HG03064 (cell line): ENCODE measurements at regions not wholly inside any gene's neighbourhood (a gene's known extent, or its start where the extent isn't known, plus 50 kb on each side); places are given as distances from the start of the nearest gene placed in this dataset.
"Not testable (repeated sequence)": the region's sequence is repeated elsewhere in the genome, so short reads cannot be mapped to it uniquely, and the experiment has no call there.

Experiments used
- ATAC-seq: cut with Tn5 transposase; IDR thresholded peaks from one replicate; pipeline ENCODE4 v1.9.1; 2021; ENCODE audit warnings: low read depth; ENCODE audit not compliant: unreplicated experiment

DNA sequence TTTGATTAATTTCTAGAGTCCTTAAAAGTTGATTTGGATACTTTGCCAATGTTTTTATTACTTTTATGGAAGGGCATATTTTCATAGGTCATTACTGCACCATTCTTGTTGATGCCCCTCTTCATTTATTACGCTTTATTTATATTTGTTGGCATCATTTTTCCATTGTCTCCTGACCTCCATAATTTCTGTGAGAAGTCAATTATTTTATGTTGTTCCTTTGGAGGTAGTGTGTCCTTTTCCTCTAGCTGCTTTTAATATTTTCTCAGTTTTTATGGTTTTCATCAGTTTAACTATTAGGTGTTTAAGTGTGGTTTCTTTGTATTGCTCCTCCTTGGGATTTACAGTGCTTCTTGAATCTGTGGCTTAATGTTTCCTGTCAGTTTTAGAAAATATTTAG, 134.9 kb downstream of the SAMD9 start:
- ATAC-seq: no peak

DNA sequence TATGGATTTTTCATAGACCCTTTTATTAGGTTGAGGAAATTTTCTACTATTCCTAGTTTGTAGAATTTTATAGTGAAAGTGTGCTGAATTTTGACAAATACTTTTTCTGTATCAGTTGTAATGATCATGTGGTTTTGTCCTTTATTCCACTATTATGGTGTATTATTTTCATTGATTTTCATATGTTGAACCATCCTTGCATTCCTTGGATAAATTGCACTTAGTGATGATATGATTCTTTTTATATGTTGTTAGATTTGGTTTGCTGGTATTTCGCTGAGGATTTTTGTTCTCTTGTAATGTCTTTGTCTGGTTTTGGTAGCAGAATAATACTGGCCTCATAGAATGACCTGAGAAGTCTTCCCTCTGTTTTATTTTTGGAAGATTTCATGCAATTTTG, 140.6 kb upstream of the CDK6 start:
- ATAC-seq: no peak

DNA sequence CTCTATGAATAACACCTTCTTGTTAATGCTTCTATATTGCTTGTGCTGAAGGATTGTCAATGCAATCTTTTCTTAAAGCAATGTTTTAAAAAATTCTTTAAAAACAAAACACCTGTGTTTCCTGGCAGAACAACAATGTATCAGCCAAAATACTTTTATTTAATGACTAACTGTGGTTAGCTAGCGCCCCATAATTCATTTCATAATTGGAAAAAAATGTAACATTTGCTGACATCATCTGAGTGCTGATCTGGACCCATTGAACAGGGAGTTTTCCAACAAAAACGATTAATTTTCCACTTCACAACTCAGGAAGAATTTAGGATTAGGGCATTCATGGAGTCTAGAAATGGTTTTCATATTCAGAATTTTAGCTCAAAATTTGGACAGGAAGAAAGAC, 137.6 kb upstream of the CDK6 start:
- ATAC-seq: no peak

DNA sequence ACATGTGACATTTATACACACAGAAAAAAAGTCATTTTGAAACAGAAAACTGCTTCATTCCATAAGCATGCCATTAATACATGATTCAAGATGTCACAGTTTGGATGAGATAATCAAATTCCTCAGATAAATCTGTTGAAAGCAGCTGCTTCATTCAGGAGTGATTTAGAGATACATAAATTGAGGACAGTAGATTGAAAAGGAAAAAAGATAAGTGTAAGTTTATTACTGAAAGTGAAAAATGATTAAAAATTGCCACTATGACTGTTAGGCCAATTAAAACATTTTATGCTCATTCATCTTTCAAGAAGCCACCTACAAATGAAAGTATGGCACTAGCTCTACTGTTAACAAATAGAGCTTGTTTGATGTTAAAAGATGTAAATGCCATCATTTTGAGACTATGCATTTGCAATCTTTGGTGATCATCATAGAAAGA, 136.9 kb upstream of the CDK6 start:
- no peak for ATAC-seq

DNA sequence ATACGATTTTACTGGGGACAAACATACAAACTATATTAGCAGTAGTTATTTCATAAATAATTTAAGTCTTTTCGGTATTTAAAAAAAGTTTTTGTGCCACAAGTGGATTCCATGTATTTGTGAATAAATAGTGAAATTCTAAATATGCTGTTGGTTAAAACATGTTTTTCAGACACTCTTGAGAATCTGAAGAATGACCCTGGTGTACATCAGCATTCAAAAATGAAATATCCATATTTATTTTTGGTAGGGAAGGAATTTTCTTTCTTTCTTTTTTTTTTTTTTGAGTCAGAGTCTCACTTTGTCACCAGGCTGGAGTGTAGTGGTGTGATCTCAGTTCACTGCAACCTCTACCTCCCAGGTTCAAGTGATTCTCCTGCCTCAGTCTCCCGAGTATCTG, 136.1 kb upstream of the CDK6 start:
- no peak for ATAC-seq

DNA sequence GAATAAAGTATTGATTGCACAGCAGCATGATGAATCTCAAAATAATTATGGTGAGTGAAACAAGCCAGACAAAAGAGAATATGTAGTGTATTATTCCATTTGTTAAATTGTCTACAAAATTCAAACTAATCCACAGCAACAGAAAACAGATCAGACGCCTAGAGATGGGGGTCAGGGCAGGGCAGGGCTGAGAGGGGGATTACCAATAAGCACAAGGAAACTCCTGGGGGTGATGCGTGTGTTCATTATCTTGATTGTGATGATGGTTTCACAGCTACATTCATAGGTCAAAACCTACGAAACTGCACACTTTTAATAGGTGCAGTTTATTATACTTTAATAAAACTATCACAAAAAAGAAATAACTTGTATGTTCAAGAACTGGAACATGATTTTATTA, 132.7 kb upstream of the CDK6 start:
- ATAC-seq: no peak

DNA sequence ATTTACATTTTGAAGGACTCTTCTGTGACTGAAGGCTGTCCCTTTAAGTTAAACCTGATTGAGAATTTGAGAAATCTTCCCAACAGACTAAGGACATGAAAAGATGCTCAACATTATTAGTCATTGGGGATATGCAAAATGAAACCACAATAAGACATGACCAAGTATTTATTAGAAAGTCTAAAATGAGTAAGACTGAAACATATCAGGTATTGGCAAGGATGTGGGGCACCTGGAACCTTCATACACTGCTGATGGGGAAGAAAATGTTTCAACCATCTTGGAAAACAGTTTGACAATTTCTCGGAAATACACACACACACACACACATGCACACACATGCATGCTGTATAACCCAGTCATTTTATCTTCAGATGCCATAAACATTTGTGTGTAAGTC, 132.1 kb upstream of the CDK6 start:
- no peak for ATAC-seq

DNA sequence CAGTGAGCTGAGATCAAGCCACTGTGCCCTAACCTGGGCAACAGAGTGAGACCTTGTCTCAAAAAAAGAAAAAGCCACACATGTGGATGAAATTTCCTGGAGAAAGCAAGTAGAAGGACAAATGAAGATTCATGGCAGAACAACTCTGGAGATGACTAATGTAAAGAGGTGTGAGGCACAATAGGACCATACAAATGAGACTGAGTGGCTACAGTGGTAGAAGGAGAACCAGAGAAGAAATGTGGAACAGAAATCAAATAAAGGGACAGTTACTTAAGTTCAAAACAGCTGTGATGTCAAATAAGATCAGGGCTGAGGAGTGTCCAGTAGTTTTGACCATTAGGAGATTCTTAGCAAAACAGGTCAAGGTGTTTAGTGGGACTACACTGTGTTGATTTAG, 130.9 kb upstream of the CDK6 start:
- ATAC-seq: no peak

DNA sequence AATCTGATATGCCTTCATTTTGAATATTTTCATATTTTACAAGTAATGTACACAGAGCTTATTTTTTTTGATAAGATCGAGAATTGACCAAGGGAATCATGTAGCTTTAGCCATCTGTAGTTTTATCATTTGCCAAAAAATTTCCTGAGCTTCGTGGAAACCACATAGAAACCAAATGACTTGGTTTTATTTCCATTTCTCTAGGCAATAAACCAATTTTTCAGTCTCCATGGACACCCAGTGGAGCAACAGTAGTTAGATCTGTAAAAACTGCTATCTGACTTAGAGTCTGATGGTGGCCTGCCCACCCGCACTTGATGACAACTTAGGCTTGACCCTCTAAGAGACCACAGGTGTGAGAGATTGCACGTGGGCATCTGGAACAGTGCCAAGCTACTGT, 127.8 kb upstream of the CDK6 start:
- no peak for ATAC-seq

DNA sequence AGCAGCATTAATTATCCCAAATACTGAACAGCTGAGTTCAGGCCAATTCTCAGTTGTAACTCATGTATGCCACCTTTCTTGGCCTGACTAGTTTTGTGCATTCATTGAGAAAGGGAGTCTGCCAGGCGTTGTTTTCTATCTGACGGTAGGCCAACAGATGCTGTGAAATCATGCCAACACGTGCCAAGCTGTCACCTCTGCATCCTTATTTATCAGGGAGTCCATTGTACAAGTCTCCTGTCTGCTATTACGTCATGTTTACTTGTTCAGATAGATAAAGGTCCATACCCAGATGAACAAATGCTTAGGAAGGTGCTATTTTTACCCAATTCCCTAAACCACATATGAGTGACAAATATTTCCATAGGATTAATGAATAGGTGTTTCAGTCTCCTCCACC, 127.2 kb upstream of the CDK6 start:
- ATAC-seq: no peak

DNA sequence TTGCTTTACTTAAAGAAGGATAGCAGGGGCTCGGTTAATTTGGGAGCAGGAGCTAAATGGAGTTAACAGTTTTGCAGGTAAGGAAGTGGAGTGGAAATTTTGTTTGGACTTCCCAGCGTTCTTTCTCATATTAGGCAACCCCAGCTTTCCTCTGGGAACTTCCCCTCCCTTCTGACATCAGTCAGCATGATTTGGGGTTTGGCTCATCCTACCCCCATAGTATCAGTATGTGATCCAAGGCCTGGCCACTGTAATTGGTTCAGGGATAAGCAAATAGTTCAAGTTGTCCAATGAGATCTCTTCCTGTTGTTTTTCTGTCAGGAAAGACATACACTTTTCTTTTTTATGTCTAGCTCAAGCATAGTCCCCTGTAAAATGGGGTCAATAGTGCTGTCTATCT, 125.6 kb upstream of the CDK6 start:
- no peak for ATAC-seq

DNA sequence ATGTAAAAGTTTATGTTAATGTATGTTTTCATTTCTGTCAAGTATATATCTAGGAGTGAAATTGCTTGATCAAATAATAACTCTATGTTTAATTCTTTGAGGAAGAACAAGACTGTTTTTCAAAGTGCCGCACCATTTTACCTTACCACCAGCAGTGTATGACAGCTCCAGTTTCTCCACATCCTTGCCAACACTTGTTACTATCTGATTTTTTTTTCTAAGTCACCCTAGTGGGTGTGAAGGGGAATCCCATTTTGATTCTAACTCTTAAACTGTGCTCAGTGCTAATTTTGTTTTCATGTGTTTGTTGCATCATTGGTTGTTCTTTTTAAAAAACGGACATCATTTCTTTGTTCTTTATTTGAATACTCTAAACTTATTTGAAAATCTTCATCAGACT, 120.2 kb upstream of the CDK6 start:
- no peak for ATAC-seq

DNA sequence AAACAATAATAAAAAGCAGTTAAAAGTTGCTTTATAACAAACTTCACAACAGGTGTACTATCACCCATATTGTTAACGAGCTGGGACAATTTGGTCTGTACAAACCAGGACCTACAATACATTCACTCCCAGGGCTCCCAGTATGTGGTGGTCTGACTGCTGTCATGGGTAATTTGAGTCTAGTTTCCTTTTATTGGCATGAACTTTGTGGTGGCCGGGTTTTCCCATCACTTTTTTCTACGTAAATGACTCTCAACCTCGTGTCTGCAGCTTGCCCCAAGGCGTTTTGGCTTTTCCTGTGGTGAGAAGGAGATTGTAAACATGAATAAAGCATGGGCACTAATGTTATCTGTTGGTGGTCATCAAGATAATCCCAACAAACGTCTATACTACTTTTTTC, 118.7 kb upstream of the CDK6 start:
- no peak for ATAC-seq

DNA sequence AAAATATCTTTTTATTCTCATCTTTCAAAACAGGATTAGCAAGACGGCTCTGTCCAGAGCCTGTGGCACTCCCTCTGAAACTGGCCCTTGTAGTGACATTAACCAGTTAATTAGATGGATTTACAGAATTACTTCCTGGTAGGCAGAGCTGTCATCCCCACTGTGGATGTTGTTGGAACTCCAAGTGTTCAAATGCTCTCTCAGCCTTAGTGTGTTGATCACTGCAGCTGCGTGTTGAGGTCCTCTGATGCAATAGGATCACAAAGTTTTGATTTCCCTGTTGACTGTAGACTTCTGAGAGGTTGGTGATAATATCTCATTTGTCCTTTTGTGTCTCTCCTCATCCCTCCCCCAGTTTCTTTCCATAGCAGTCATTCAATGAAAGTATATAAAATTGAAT, 117.3 kb upstream of the CDK6 start:
- ATAC-seq: no peak

DNA sequence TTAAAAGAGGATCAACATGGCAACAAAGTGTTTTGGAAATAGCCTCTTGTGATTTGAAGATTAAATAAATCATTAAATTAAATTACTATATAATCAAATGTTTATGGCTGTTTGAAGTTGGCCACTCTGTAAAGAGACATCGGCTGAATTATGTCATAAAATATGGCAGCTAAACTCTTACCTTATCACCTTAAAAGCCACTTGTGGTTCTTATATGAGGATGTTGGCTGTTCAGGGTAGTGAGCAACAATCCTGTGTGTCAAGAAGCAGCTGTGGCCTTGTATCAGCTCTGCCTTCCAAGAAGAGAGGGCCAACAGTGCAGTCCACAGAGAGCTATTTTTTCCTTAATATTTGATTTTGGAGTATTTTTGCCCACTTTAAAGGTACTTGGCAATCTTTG, 113.4 kb upstream of the CDK6 start:
- no peak for ATAC-seq

DNA sequence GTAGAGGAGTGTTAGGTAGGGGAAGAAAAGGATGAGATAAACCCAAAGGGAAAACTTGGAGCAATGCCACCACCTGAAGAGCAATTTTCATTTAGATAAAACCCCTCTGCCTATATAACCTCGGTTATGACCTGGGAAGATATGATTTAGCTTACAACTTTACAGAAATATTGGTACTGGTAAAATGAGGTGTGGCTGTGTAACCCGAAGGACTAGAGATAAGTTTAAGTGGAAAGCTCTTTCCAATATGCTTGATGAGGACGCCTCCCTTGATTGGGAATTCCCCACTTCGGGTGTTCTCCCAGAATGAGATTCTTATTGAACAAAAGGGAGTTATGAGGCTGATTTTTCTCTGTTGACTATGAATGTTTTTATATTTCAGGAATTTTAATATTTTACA, 109.5 kb upstream of the CDK6 start:
- no peak for ATAC-seq

DNA sequence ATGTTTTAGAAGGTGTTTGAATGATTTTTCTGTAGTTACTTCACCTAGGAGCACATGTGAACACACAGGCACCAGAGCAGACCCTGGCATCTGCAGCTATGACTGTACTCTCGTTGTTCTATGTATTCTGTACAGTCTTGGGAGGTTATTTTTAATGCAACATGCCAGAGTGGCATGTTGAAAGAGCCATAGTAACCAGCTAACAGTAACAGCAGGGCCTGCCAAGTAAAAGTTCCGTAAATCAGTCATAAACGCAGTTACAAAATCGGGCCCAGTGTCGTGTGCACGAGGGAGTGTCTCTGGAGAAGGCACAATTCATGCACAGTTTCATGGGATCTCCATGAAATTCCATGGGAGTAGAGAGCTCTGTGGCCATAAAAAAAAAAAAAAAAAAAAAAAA, 108.3 kb upstream of the CDK6 start:
- no peak for ATAC-seq

DNA sequence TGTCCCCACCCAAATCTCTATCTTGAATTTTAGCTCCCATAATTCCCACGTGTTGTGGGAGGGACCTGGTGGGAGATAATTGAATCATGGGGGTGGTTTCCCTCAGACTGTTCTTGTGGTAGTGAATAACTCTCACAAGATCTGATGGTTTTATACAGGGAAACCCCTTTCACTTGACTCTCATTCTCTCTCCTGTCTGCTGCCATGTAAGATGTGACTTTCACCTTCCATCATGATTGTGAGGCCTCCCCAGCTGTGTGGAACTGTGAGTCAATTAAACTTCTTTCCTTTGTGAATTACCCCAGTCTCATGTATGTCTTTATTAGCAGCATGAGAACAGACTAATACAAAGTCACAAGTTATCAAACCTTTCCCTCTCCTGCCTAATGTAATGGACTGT, 106.3 kb upstream of the CDK6 start:
- ATAC-seq: not testable (repeated sequence)

DNA sequence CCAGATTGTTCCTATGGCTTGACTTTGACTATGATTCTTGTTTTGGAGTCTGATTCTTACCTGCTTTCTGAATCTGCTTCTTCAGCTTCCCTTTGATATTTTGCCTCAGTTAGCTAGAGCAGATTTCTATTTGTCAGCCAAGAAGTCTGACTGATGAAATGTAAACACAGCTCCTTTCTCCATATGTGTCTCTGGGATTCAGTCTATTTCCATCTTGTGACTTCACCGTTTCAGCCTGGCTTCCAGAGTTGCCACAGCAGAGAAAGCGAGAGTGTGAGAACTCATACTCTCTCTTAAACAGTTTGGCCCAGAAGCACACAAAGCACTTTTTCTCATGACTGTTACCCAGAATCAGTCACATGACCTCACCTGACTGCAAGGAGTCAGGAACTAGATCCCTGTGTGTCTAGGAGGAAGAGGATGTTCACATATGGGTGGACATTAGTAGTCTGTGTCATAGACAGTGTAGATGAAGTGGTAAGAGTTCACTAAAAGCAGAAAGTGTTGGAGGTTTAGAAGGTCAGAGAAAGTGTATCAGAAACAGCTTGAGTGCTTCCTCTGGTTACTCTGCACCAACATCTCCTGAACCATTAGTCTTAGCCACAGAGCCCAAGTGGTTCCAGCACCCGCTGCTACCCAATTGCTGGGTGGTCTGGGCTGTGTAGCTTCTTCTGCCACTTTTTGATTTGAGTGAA, 103.4 kb upstream of the CDK6 start:
- no peak for ATAC-seq

DNA sequence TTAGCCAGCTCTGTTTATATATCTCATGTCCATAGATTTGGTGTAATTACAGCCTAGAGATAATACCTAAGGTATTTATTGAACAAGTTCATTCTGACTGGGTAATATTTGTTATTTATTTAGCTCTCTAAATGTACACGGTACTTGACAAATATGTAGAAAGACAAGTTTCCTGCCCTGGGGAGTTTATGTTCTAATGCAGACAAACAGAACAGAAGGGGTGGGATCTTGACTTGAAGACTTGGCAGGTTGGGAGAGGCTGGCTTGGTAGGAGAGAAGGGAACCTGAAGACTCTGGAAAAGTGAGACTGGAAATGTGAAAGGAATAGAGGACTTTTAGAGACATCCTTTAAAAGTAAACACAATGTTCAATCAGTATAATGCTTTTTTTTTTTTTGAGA, 97.7 kb upstream of the CDK6 start:
- no peak for ATAC-seq

DNA sequence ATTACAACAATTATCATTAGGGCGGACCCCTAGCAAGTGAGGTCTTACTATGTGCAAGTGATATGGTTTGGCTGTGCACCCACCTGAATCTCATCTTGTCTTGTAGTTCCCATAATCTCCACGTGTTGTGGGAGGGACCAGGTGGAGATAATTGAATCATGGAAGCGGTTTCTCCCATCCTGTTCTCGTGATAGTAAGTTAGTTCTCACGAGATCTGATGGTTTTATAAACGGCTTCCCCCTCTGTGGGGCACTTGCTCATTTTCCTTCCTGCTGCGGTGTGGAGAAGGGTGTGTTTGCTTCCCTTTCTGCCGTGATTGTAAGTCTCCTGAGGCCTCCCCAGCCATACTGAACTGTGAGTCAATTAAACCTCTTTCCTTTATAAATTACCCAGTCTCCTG, 96.1 kb upstream of the CDK6 start:
- ATAC-seq: no peak

DNA sequence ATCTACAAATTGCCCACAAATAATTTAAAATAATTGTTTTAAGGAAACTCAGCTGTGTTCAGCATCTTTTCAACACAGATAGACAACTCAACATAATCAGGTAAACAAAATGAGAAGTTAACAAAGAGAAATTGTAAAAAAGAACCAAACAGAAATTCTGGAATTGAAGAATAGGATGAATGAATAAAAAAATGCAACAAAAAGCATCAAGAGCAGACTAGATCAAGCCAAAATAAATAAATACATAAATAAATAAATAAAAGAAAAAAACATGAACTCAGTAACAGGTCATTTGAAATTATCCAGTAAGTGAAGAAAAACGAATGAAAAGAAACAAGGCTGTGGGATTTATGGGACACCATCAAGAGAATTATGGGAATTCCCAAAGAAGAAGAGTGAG, 94.0 kb upstream of the CDK6 start:
- no peak for ATAC-seq

DNA sequence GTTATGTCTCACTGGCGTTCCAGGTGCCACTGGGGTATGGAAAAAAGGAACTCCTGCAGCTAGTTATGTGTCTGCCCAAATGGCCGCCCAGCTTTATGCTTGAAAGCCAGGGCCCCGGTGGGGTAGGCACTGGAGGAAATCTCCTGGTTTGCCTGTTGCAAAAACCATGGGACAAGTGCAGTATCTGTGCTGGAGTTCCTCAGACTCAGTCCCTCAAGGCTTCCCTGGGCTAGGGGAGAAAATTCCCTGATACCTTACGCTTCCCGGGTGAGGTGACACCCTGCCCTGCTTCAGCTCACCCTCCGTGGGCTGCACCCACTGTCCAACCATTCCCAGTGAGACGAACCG, 90.3 kb upstream of the CDK6 start:
- ATAC-seq: no peak
